GM12878 (cell line): ENCODE measurements at regions not wholly inside any gene's neighbourhood (a gene's known extent, or its start where the extent isn't known, plus 50 kb on each side); places are given as distances from the start of the nearest gene placed in this dataset.

Experiments used
- CTCF ChIP-seq, 3 experiments: IDR thresholded peaks in 2 of 3; conservative IDR thresholded peaks in 1 of 3; 2 replicates each; pipeline ENCODE4 v1.5.1; 2011; ENCODE audit warnings: low read depth in 3 of 3, low read length in 3 of 3, mild to moderate bottlenecking in 3 of 3, control low read depth in 2 of 3, moderate library complexity in 2 of 3, inconsistent platforms in 1 of 3, mixed read lengths in 1 of 3; ENCODE audit not compliant: control insufficient read depth in 2 of 3, insufficient read depth in 1 of 3; ENCODE audit errors: extremely low read depth in 1 of 3
- RAD21 ChIP-seq: IDR thresholded peaks from 2 replicates; pipeline ENCODE4 v1.6.1; 2011; ENCODE audit warnings: mild to moderate bottlenecking, low read depth, low read length, moderate library complexity; ENCODE audit not compliant: insufficient read depth
- TARDBP ChIP-seq: IDR thresholded peaks from 2 replicates; pipeline ENCODE4 v1.6.1; 2016; ENCODE audit warnings: borderline replicate concordance

GRCh38 chr2:221671515-221671914, 99.4 kb upstream of the EPHA4 start:
- no peak for TF ChIP-seq CTCF (IDR thresholded peaks at IDR 0.05 in 2 of 3, conservative IDR thresholded peaks at IDR 0.05 in 1 of 3; ENCODE audit: control insufficient read depth in 2 of 3, extremely low read depth in 1 of 3, insufficient read depth in 1 of 3, low read depth in 3 of 3, low read length in 3 of 3)
- TF ChIP-seq TARDBP, result no peak
- no peak for TF ChIP-seq RAD21
